Loucy (cell line): ENCODE measurements at regions not wholly inside any gene's neighbourhood (a gene's known extent, or its start where the extent isn't known, plus 50 kb on each side); places are given as distances from the start of the nearest gene placed in this dataset.
"Not testable (repeated sequence)": the region's sequence is repeated elsewhere in the genome, so short reads cannot be mapped to it uniquely, and the experiment has no call there.

Source experiments
- CTCF ChIP-seq: fragments of 200-600 bp; sonication (generic); conservative IDR thresholded peaks from 2 replicates; pipeline ENCODE4 v1.5.1; 2014; ENCODE audit warnings: mild to moderate bottlenecking, antibody characterized with exemption, low read length
- EZH2phosphoT487 ChIP-seq: fragments of 200-600 bp; IDR thresholded peaks from 2 replicates; pipeline ENCODE4 v1.6.1; 2018; ENCODE audit warnings: antibody characterized with exemption, mild to moderate bottlenecking, moderate library complexity, borderline replicate concordance

GRCh38 chr5:68104217-68104616, 111.3 kb upstream of the PIK3R1 start:
- TF ChIP-seq CTCF, EZH2phosphoT487: not testable (repeated sequence)
